ENCODE measurements at regions not wholly inside any gene's neighbourhood (a gene's known extent, or its start where the extent isn't known, plus 50 kb on each side); places are given as distances from the start of the nearest gene placed in this dataset.

GRCh38 chr7:84264396-84264795 is 69.8 kb upstream of the SEMA3A start:
- no peak for TF ChIP-seq CTCF (IDR thresholded peaks at IDR 0.05)
- TF ChIP-seq POLR2AphosphoS5 (IDR thresholded peaks at IDR 0.05; ENCODE audit: low read depth, low read length): no peak
- TF ChIP-seq REST (IDR thresholded peaks at IDR 0.05; ENCODE audit: insufficient read depth in 1 of 2, low read depth in 2 of 2, low read length in 1 of 2): no peak
- no peak for TF ChIP-seq TCF7L2 (IDR thresholded peaks at IDR 0.05; ENCODE audit: low read depth, low read length)
- no peak for TF ChIP-seq SIN3A (IDR thresholded peaks at IDR 0.05; ENCODE audit: borderline replicate concordance, insufficient read depth, low read depth, low read length)
